ENCODE measurements at regions not wholly inside any gene's neighbourhood (a gene's known extent, or its start where the extent isn't known, plus 50 kb on each side); places are given as distances from the start of the nearest gene placed in this dataset.

- H3K36me3 Mint-ChIP-seq (ENCODE audit: low read depth): no peaks in the 10 kb centered on the region
- no peaks in the 10 kb centered on the region for H3K4me1 Mint-ChIP-seq (ENCODE audit: low read depth)
- no peak overlapping the region for H3K4me3 Mint-ChIP-seq
- H3K9me3 Mint-ChIP-seq: peaks cover 30% of the 10 kb centered on the region
- no peaks in the 10 kb centered on the region for H3K27me3 Mint-ChIP-seq
- DNase-seq: no peak
- H3K27ac Mint-ChIP-seq: no peak overlapping the region
These were observed 308.9 kb upstream of the POM121L12 start for GRCh38 chr7:52726493-52726892.

- Mint-ChIP-seq H3K27ac (no peak overlapping the region), H3K36me3 (ENCODE audit: low read depth) (no peaks in the 10 kb centered on the region), H3K4me3 (no peak overlapping the region), H3K9me3 (peaks cover 30% of the 10 kb centered on the region), H3K4me1 (ENCODE audit: low read depth) (no peaks in the 10 kb centered on the region), H3K27me3 (no peaks in the 10 kb centered on the region)
- no peak for DNase-seq
These were observed 311.8 kb upstream of the POM121L12 start for GRCh38 chr7:52723606-52724005.

GRCh38 chr7:52720856-52721255 lies 314.6 kb upstream of the POM121L12 start:
- no peaks in the 10 kb centered on the region for H3K36me3 Mint-ChIP-seq (ENCODE audit: low read depth)
- peaks cover 22% of the 10 kb centered on the region for H3K9me3 Mint-ChIP-seq
- H3K27me3 Mint-ChIP-seq: no peaks in the 10 kb centered on the region
- H3K4me1 Mint-ChIP-seq (ENCODE audit: low read depth): no peaks in the 10 kb centered on the region
- no peak for DNase-seq
- H3K27ac Mint-ChIP-seq: no peak overlapping the region
- no peak overlapping the region for H3K4me3 Mint-ChIP-seq

- DNase-seq: no peak
- Mint-ChIP-seq H3K27ac (no peak overlapping the region), H3K36me3 (ENCODE audit: low read depth) (no peaks in the 10 kb centered on the region), H3K4me3 (no peak overlapping the region), H3K4me1 (ENCODE audit: low read depth) (no peaks in the 10 kb centered on the region), H3K9me3 (peaks cover 16% of the 10 kb centered on the region), H3K27me3 (no peaks in the 10 kb centered on the region)
These were observed 315.8 kb upstream of the POM121L12 start for GRCh38 chr7:52719677-52720076.

- Mint-ChIP-seq H3K4me1 (ENCODE audit: low read depth) (no peaks in the 10 kb centered on the region), H3K27ac (no peak overlapping the region)
- DNase-seq: no peak
These were observed 319.7 kb upstream of the POM121L12 start for GRCh38 chr7:52715701-52716100.

GRCh38 chr7:52712938-52713337 lies 322.5 kb upstream of the POM121L12 start:
- no peak overlapping the region for H3K27ac Mint-ChIP-seq
- H3K27me3 Mint-ChIP-seq: no peaks in the 10 kb centered on the region
- DNase-seq: no peak
- no peaks in the 10 kb centered on the region for H3K36me3 Mint-ChIP-seq (ENCODE audit: low read depth)
- no peaks in the 10 kb centered on the region for H3K4me1 Mint-ChIP-seq (ENCODE audit: low read depth)
- no peak overlapping the region for H3K4me3 Mint-ChIP-seq
- H3K9me3 Mint-ChIP-seq: peaks cover 23% of the 10 kb centered on the region

More at GRCh38 chr7:52715701-52716100, 319.7 kb upstream of the POM121L12 start:
- H3K9me3 Mint-ChIP-seq: peaks cover 22% of the 10 kb centered on the region
- H3K27me3 Mint-ChIP-seq: no peaks in the 10 kb centered on the region
- H3K4me3 Mint-ChIP-seq: no peak overlapping the region
- H3K36me3 Mint-ChIP-seq (ENCODE audit: low read depth): no peaks in the 10 kb centered on the region

- Mint-ChIP-seq H3K27me3 (no peaks in the 10 kb centered on the region), H3K9me3 (peaks cover 23% of the 10 kb centered on the region), H3K36me3 (ENCODE audit: low read depth) (no peaks in the 10 kb centered on the region), H3K4me3 (no peak overlapping the region), H3K27ac (no peak overlapping the region), H3K4me1 (ENCODE audit: low read depth) (no peaks in the 10 kb centered on the region)
- no peak for DNase-seq
These were observed 323.5 kb upstream of the POM121L12 start for GRCh38 chr7:52711951-52712350.

GRCh38 chr7:52708846-52709245 lies 326.6 kb upstream of the POM121L12 start:
- H3K4me1 Mint-ChIP-seq (ENCODE audit: low read depth): no peaks in the 10 kb centered on the region
- no peaks in the 10 kb centered on the region for H3K27me3 Mint-ChIP-seq
- no peak overlapping the region for H3K27ac Mint-ChIP-seq
- DNase-seq: no peak
- no peaks in the 10 kb centered on the region for H3K36me3 Mint-ChIP-seq (ENCODE audit: low read depth)
- peaks cover 18% of the 10 kb centered on the region for H3K9me3 Mint-ChIP-seq
- H3K4me3 Mint-ChIP-seq: no peak overlapping the region

- Mint-ChIP-seq H3K27me3 (no peaks in the 10 kb centered on the region), H3K4me1 (ENCODE audit: low read depth) (no peaks in the 10 kb centered on the region), H3K4me3 (no peak overlapping the region), H3K27ac (no peak overlapping the region), H3K9me3 (peaks cover 14% of the 10 kb centered on the region), H3K36me3 (ENCODE audit: low read depth) (no peaks in the 10 kb centered on the region)
- DNase-seq: no peak
These were observed 329.7 kb upstream of the POM121L12 start for GRCh38 chr7:52705768-52706167.

- no peak overlapping the region for H3K27ac Mint-ChIP-seq
- H3K4me3 Mint-ChIP-seq: no peak overlapping the region
- H3K36me3 Mint-ChIP-seq (ENCODE audit: low read depth): no peaks in the 10 kb centered on the region
- peaks cover 15% of the 10 kb centered on the region for H3K9me3 Mint-ChIP-seq
- no peaks in the 10 kb centered on the region for H3K4me1 Mint-ChIP-seq (ENCODE audit: low read depth)
- no peaks in the 10 kb centered on the region for H3K27me3 Mint-ChIP-seq
- no peak for DNase-seq
These were observed 335.1 kb upstream of the POM121L12 start for GRCh38 chr7:52700349-52700748.

GRCh38 chr7:52695973-52696595 lies 339.3 kb upstream of the POM121L12 start:
- H3K27ac Mint-ChIP-seq: no peak overlapping the region
- H3K36me3 Mint-ChIP-seq (ENCODE audit: low read depth): no peaks in the 10 kb centered on the region
- H3K27me3 Mint-ChIP-seq: no peaks in the 10 kb centered on the region
- no peak for DNase-seq
- no peak overlapping the region for H3K4me3 Mint-ChIP-seq
- no peaks in the 10 kb centered on the region for H3K4me1 Mint-ChIP-seq (ENCODE audit: low read depth)
- peaks cover 12% of the 10 kb centered on the region for H3K9me3 Mint-ChIP-seq

GRCh38 chr7:52691257-52691656 lies 344.2 kb upstream of the POM121L12 start:
- no peak overlapping the region for H3K4me3 Mint-ChIP-seq
- H3K36me3 Mint-ChIP-seq (ENCODE audit: low read depth): no peaks in the 10 kb centered on the region
- no peaks in the 10 kb centered on the region for H3K27me3 Mint-ChIP-seq
- DNase-seq: no peak
- H3K9me3 Mint-ChIP-seq: peaks cover 20% of the 10 kb centered on the region
- H3K27ac Mint-ChIP-seq: no peak overlapping the region
- H3K4me1 Mint-ChIP-seq (ENCODE audit: low read depth): no peaks in the 10 kb centered on the region

GRCh38 chr7:52689912-52690311 lies 345.5 kb upstream of the POM121L12 start:
- no peak for DNase-seq
- H3K36me3 Mint-ChIP-seq (ENCODE audit: low read depth): no peaks in the 10 kb centered on the region
- H3K27me3 Mint-ChIP-seq: no peaks in the 10 kb centered on the region
- H3K4me3 Mint-ChIP-seq: no peak overlapping the region
- no peak overlapping the region for H3K27ac Mint-ChIP-seq
- no peaks in the 10 kb centered on the region for H3K4me1 Mint-ChIP-seq (ENCODE audit: low read depth)
- peaks cover 20% of the 10 kb centered on the region for H3K9me3 Mint-ChIP-seq

- Mint-ChIP-seq H3K4me1 (ENCODE audit: low read depth) (no peaks in the 10 kb centered on the region), H3K27me3 (no peaks in the 10 kb centered on the region), H3K4me3 (no peak overlapping the region), H3K9me3 (peaks cover 18% of the 10 kb centered on the region), H3K27ac (no peak overlapping the region), H3K36me3 (ENCODE audit: low read depth) (no peaks in the 10 kb centered on the region)
- no peak for DNase-seq
These were observed 350.1 kb upstream of the POM121L12 start for GRCh38 chr7:52685333-52685732.

GRCh38 chr7:52684388-52684787 lies 351.0 kb upstream of the POM121L12 start:
- no peak overlapping the region for H3K4me3 Mint-ChIP-seq
- no peak overlapping the region for H3K27ac Mint-ChIP-seq
- no peaks in the 10 kb centered on the region for H3K36me3 Mint-ChIP-seq (ENCODE audit: low read depth)
- H3K9me3 Mint-ChIP-seq: peaks cover 13% of the 10 kb centered on the region
- no peak for DNase-seq
- H3K27me3 Mint-ChIP-seq: no peaks in the 10 kb centered on the region
- no peaks in the 10 kb centered on the region for H3K4me1 Mint-ChIP-seq (ENCODE audit: low read depth)

- no peak overlapping the region for H3K4me3 Mint-ChIP-seq
- H3K4me1 Mint-ChIP-seq (ENCODE audit: low read depth): no peaks in the 10 kb centered on the region
- H3K9me3 Mint-ChIP-seq: peaks cover 10% of the 10 kb centered on the region
- no peak for DNase-seq
- no peaks in the 10 kb centered on the region for H3K27me3 Mint-ChIP-seq
- H3K36me3 Mint-ChIP-seq (ENCODE audit: low read depth): no peaks in the 10 kb centered on the region
- no peak overlapping the region for H3K27ac Mint-ChIP-seq
These were observed 352.4 kb upstream of the POM121L12 start for GRCh38 chr7:52682993-52683392.

Measured in activated T-cell treated with anti-CD3 and anti-CD28 coated beads, Interleukin-2, amount 50 U/mL, for 24 hours (primary cell).